ENCODE measurements at regions not wholly inside any gene's neighbourhood (a gene's known extent, or its start where the extent isn't known, plus 50 kb on each side); places are given as distances from the start of the nearest gene placed in this dataset.
A peak's percentile ranks its signal among the peaks of the same experiment; 100 is the strongest.

DNA sequence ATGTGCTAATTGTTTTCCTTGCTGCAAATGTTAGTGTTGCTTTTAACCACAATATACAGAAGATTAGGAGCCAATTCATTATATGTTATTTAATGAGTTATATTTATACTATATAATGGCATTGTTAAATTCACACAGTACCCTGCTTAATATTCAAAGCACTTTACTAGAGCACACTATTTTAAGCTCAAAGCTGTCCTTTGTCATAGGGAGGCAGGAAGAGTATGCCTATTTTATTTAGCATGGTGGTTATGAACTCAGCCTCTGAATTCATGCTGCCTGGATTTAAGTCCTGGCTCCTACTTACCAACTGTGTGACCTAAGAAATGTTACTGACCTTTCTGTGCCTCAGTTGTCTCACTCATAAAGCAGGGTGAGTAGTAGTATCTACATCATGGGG lies 80.5 kb downstream of the FASTKD2 start:
- no peak for DNase-seq (ENCODE audit: low read depth)

DNA sequence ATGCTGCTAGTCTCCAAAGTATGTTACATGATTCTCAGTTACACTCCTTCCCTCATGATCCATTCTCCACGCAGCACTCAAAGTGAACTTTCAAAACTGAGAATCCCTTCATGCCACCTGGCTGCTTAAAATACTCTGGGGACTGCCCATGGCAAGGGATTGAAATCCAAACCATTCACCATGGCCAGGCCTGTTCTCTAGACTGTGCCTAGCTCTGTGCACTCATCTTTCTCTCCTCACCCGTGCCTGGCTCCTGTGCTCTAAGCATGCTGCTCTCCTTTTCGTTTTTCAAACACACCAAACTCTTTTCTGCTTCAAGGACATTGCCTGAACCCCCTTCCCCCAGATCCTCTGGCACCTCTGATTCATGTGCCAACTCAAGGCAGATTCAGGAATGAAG lies 80.9 kb downstream of the FASTKD2 start:
- DNase-seq (ENCODE audit: low read depth), result no peak

DNA sequence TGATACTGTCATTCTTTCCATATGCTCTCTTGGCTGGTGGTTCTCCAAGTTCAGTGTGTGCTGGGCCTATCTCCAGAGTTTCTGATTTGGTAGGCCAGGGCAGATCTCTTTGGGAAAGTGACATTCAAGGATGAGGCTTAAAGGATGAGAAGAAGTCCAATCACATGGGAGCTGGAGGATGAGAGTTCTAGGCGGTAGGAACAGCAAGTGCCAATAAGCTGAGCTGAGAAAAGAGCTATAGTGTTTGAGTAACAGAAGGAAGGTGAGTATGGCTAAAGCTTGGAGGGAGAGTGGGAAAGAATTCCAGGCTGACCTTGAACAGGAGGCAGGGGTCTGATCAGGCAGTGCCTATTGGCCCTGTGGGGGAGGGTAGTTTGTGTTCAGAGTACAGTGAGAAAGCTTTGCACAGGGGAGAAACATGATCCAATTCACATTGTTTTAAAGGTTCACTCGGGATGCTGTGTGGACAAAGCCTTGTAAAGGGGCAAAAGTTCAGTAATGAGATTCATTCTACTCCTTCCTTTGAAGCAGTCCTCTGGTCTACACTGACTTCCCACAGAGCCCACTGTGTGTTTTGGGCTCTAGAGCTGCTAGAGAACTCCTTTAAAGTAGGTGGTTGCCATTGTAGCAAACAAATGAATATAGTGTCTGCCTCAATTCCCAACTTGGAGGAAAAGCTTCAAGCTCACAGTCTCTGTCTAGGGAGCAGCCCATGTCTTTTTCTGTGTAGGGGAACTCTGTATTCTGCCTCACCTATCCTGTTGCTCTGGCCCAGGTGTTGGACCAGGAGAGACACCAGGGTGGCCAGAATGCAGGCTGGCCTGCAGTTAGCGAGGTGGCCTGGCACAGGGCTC lies 81.8 kb downstream of the FASTKD2 start:
- DNase-seq (ENCODE audit: low read depth), result no peak

DNA sequence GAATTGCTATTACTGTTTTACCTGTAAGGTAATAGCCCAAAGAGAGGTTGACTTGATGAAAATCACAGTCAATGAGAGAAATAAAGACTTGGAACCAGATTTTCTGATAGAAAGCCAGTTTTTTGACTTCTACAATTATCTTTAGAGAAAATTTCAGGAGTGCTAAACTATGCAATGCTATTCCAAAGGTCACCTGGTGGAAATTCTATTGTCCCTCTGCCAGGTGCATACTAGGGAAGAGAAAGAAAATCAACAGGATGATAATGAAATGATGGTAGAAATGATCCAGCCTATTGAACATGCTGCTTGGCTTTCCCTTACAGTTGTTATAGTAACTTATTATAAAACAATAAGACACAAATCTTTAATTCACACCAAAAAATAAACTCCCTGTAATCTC lies 85.0 kb downstream of the FASTKD2 start:
- no peak for DNase-seq (ENCODE audit: low read depth)

DNA sequence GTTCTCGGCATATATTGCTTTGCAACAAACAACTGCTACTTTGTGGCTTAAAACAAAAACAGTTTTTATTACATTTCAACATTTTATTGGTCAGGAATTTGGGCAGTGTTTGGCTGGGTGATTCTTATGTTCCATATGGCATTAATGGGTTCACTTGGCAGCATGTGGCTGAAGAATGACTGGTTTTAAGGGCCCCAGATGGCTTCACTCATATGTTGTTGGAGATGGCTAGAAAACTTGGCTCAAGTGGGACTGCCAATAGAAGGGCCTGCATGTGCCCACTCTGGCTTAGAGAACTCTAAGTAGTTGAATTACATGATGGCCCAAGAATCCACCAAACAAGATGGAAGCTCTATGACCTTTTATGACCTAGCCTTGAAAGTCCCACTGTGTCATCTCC lies 86.1 kb downstream of the FASTKD2 start:
- no peak for DNase-seq (ENCODE audit: low read depth)

DNA sequence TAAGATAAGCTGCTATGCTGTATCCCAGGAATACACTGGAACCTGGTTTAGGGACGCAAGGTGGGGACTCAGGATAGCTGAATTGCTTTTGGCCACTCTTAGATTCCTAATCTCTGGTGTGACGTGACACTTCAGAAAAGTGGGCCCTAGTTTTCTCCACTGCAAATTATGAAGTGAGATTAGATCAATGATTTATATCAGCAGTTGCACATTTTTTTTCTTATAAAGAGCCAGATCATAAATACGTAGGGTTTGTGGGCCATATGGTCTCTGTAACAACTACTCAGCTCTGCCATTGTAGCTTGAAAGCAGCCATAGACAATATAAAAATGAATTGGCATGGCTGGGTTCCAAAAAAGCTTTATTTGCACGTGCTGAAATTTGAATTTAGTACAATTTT lies 85.4 kb upstream of the CPO start:
- DNase-seq (ENCODE audit: low read depth), result no peak

DNA sequence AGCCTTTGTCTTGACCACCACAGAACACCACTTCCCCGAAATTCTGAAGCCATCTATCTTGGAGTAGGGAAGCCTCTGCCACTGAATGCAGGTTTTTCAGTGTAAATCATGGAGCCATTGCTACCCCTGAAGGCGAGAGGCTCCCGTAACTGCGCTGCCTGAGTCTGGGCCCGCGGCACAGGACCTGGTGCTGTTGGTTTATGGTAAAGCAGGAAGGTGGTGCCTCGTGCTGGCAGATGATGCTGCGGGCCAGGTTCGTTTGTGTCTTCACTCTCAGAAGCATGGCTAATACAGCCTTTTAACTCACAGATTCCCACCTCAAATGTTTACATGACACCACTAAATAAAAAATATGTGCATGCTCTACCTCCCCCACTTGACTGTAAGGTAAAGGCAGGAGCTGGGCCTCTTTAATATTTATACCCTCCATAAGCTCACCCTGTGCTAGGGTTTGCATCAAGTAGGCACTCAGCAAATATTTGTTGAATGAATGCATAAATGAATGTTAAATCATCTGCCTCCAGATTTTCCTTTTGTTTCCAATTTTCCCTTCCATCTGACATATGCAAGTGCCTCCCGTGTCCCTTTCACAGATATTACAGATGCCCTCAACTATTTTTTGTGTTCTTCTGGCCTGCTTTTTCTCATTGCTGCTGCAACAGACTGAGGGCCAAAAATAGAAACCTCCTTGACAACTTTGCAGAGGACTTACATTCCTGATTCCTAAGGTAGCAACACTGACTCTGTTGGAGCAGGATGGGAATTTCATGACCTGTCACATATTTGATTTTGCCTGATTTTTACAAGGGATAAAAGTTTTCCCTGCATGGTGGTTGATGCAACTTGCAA lies 83.5 kb upstream of the CPO start:
- DNase-seq (ENCODE audit: low read depth), result no peak

DNA sequence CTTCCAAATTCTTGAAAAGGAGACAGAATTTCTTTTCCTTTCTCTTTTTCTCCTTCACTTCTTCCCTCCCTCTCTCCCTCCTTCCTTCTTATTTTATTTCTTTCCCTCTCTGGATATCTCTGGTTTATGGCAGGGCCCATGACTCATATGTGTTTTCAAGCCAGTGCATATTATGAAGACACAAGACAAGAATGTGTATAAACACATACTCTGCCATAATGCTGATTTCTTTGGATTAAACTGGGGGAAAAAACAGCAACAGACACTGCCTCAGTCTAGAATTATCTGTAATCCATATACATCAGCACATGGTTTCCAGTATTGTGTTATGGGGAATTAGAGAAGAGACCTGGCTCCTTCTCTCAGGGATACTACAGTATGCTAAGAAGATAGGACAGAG lies 82.8 kb upstream of the CPO start:
- DNase-seq (ENCODE audit: low read depth), result peak; percentile 10

DNA sequence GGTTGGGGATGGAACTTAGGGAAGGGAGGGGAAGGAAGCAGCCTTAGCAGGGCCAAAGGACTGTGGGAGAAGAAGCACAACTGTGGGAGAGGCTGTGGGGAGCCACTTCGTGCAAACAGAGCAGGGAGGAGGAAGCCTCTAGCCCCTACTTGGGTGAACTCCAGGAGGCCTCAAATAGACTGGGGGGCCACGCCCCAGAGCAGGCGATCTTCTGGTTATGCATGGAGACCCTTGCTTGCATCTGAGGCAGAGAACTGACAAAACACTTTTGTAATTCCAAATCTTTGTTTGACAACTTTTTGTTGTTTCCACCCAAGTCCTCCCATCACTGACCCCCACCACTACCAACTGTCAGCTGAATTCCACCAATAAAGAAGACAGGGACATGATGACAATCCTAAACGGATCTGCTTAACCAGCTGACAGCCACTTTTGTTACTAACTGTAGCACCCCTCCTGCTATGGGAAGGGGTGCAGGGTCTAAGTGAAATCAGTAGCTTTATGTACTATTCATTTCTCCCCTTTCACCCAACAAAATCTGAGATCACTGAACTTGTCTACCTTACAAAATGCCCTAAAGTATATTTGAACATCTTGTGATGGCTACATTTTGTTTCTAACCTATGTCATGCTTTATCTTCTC lies 80.5 kb upstream of the CPO start:
- DNase-seq (ENCODE audit: low read depth), result no peak

DNA sequence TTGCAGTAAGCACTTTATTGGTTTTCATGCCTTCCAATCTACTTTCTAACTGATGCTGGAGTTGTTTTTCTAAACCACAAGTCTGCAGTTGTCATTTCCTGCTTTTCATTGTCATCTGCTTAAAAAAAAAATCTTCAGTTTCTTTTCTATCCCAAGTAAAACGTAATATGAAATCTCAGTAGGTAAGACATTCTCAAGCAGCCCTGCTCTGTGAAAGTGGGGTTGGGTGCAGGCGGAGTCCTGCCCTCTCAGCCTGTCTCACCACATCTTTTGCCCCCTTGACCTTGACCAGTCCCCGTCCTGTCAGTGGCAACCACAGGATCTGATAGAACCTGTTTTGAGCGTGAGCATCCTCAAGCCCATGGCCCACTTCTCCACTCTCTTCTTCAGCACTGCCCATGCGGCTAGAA lies 80.0 kb upstream of the CPO start:
- DNase-seq (ENCODE audit: low read depth), result no peak

DNA sequence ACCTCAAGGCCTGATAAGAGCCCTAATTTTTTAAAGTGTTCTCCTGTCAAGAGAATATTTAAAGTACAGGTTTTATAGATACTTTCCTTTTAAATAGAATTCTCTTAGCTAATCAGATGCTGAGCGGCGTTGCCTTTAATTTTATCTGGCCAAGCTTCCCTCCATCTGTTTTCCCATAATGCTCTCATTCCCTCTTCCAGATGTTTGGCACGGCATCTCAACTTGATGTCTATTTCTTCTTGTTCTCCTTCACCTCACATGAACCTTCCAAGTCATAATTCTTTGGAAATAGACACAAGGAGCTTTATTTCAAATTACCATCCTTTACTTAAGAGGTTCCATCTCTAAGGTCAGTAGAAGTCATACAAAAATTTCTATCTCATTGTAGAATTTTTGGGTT lies 76.1 kb upstream of the CPO start:
- no peak for DNase-seq (ENCODE audit: low read depth)

DNA sequence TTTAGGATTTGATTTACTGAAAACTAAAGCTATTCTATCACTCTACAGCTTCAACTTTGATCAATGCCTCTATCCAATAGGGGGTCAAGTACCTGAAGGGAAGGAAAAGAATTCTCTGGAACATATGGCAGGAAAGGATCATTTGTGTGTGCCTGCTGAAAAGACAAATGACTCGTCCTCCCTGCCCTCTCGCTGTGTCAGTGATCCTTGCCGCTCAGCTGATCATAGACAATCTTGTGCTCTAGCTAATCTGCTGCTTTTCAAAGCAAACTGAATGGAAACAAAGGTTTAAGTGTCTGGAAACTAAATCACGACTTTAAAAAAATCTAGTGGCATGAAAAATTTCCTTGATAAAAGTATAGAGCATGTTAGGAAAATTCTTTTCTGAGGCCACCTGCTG lies 75.6 kb upstream of the CPO start:
- no peak for DNase-seq (ENCODE audit: low read depth)

DNA sequence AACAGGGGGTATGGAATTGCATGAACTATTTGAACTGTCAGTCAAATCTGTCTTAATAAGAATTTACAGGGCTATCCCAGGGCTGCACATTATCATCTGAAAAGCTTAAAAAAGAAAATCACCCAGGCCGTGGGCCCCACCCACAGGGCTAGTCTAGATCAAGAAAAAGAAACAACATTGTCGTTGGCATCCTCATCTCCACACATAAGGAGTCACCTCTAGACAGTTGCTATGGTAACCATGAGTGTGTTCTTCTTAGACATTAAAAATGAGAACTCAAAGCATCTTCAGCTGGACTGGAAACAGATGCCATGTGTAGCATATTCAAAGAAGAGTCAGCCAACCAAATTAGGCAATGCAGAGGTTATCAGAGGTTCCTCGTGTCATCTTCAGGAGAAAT lies 72.3 kb upstream of the CPO start:
- DNase-seq (ENCODE audit: low read depth), result no peak

DNA sequence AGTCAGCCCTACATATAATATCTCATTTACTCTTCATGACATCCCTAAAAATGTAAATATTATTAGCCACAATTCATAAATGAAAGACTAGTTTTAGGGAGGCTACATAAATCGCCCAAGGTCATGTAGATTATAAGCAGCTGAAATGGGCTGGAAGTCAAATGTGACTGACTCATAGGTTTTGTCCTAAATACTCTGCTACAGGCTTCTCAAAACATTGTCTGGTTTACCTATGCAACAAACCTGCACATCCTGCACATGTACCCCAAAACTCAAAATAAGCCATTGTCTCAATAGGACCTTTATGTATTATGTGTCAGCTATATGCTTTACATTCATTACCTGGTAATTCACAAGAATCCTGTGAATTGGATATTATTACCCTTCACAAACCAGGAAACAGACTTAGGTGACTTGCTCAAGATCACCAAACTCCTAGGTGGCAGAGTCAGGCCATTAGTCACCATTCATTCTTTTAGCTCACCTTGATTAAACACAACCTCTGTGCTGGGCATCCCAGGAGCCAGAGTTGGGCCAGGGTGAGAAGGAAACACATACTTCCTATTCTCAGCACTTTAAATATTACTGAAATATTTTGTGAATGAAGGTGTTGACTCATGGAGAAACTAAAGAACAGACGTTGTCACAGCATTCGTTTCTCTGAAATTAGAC lies 69.4 kb upstream of the CPO start:
- DNase-seq (ENCODE audit: low read depth), result no peak

DNA sequence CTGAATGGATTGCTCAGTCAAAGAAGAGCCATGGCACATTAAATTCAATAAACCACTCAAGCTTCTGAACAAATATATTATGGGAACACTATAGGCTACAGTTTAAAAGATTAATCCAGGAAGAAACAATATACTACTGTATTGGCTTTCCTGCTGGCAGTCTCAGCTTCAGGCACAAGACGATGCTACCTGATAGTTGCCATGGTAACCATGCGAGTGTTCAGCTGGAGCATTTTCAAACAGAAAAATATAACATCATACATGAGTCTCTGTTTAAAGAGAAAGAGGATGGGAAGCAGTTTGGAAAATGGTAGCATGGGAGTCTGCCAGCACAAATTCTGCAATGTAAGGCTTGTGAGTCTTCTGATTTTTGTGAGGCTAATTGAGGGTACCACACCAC lies 65.9 kb upstream of the CPO start:
- no peak for DNase-seq (ENCODE audit: low read depth)

DNA sequence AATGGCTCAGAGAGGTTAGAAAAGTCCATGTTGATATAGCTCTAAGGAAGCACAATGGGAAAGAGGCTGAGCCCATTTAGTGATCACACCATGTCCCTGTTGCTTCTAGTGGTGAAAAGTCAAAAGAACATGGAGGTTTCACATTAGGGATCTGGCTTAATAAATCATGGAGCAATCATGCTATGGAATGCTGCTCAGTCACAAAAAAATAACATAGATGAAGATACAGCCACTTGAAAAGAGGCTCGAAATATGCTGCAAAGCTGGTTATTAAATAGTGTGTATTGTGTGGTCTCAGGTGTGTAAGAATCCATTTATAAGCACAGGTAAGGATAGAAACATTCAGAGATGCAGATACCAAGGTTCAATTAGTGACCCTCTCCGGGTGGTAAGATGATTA lies 63.6 kb upstream of the CPO start:
- no peak for DNase-seq (ENCODE audit: low read depth)

DNA sequence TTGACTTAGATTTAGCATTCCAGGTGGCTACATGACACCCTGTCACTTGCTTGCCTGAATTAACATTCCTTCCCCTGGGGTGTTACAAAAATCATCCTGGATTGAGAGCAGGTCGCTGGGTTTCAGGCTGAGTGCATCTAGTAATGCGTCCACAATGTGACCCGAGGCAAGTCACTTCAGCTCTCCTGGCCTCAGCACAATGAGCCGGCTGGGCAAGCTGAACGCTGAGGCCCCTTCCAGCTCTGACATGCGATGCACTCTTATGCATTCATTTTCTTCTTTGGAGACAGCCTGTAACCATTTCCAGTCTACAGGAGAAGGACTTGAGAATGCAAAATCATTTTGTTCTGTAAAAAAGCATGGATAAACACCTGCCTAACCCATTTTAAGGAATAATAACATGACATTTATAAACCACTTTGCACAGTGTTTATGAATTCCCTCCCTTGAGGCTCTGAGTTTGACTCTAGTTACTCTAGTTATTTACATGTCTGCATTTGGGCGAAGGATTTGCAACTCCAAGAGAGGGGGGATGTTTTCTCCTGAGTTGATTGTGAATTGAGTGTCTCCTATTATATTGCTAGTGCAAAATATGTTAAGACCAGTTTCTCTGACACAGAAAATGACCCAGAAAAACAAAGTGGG lies 63.0 kb upstream of the CPO start:
- no peak for DNase-seq (ENCODE audit: low read depth)

DNA sequence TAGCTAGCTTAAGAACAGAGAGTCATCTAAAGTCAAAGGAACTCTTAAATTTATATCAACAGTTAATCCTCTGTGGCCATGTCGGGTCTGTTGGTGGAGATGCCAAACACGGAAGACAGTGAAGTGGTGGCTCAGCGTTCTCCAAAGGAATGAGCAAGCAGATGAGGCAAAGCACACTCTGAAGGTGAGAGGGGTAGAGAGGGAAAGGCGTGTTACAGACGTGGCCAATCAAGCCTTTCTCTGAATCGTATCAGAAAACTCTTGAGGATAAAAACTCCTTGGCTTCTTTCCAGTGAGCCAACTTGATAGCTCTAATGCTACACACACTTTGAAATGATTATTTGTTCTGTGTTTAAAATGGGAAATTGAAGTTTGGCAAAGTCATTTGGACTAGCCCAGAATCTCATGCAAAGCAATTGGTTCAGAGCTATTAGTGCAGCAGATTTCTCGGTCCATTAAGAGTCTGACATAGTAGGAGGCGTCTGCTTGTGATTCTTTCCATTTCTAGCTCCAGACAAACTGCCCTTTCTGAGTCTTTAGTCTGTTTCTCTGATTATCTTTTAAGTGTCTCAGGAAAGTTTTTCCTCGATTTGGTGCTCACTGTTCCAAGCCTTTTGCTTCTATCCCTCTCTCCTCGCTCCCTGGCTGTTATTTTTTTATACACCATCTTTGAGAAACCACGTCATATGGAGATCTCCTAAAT lies 57.5 kb upstream of the CPO start:
- no peak for DNase-seq (ENCODE audit: low read depth)

DNA sequence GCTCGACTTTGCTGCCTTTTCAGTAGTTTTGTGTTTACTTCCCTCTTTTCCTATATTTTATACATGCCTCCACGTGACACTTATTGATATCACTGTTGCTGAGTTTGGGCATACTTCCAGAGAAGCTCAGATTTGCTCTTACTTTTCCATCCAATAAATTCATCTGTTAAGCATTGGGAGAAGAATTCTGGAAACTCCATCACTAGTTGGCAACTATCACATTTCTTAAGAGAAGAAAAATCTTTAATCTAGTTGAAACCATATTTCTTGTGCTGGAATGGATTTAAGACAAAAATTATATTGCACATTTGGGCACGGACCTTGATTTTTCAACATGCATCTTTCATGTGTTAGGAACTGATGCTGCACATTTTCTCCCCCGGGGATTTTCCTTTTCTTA lies 52.6 kb upstream of the CPO start:
- no peak for DNase-seq (ENCODE audit: low read depth)

DNA sequence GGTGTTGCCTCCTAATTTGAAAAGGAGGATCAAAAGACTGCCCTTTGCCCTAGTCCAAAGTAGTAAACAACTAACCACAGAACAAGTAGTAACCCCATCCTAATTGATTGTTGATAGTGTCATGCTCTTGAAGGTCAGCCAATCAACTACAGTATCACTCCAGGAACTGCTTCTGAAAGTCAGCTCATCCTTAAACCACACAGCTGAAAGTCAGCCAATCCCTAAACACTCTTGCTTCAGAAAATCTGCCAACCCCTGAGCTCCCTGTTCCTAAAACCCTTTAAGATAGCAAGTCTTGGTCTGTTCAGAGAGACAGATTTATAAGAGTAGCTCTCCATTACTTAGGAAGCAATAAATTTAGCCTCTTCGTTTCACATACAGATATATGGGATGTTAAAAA lies 51.6 kb upstream of the CPO start:
- DNase-seq (ENCODE audit: low read depth), result no peak

Measured in HS-5 (cell line).